SK-N-SH (cell line): ENCODE measurements at regions not wholly inside any gene's neighbourhood (a gene's known extent, or its start where the extent isn't known, plus 50 kb on each side); places are given as distances from the start of the nearest gene placed in this dataset.

Experiments used
- CHD2 ChIP-seq: fragments of 150-350 bp; IDR thresholded peaks from 2 replicates; pipeline ENCODE4 v1.6.1; 2018; ENCODE audit warnings: low read length; ENCODE audit not compliant: partially characterized antibody
- CTCF ChIP-seq: fragments of 200-600 bp; sonication (generic); IDR thresholded peaks from 2 replicates; pipeline ENCODE4 v1.6.1; 2017; ENCODE audit warnings: antibody characterized with exemption, mild to moderate bottlenecking, moderate library complexity
- EP300 ChIP-seq, 2 experiments: IDR thresholded peaks; 2 replicates each; pipeline versions ENCODE4 v1.4.0 to v1.6.1; 2012; ENCODE audit warnings: borderline replicate concordance in 1 of 2, low read depth in 1 of 2, low read length in 1 of 2
- EZH2phosphoT487 ChIP-seq: fragments of 200-600 bp; sonication (generic); IDR thresholded peaks from 2 replicates; pipeline ENCODE4 v1.6.1; 2017; ENCODE audit warnings: low read depth, mixed run types, mild to moderate bottlenecking, antibody characterized with exemption, moderate library complexity, borderline replicate concordance
- NRF1 ChIP-seq: IDR thresholded peaks from 2 replicates; pipeline ENCODE4 v1.6.1; 2012; ENCODE audit warnings: low read depth, mild to moderate bottlenecking, low read length
- POLR2AphosphoS5 ChIP-seq: IDR thresholded peaks from 2 replicates; pipeline ENCODE4 v1.6.1; 2012; ENCODE audit warnings: low read depth, low read length
- REST ChIP-seq: IDR thresholded peaks from 2 replicates; pipeline ENCODE4 v1.6.1; 2012; ENCODE audit warnings: mild to moderate bottlenecking, low read depth, low read length, moderate library complexity
- TAF1 ChIP-seq: IDR thresholded peaks from 2 replicates; pipeline ENCODE4 v1.6.1; 2012; ENCODE audit warnings: low read depth, mild to moderate bottlenecking, low read length, moderate library complexity, borderline replicate concordance
- TCF12 ChIP-seq: IDR thresholded peaks from 2 replicates; pipeline ENCODE4 v1.4.0; 2012
- USF1 ChIP-seq: IDR thresholded peaks from 2 replicates; pipeline ENCODE4 v1.4.0; 2012; ENCODE audit warnings: low read depth, borderline replicate concordance
- USF2 ChIP-seq: fragments of 150-350 bp; IDR thresholded peaks from 2 replicates; pipeline ENCODE4 v1.6.1; 2017; ENCODE audit warnings: antibody characterized with exemption, low read length, low read depth, borderline replicate concordance
- ZBTB33 ChIP-seq: IDR thresholded peaks from 2 replicates; pipeline ENCODE4 v1.4.0; 2012; ENCODE audit warnings: low read depth, borderline replicate concordance

- TF ChIP-seq TAF1 (no peak), REST (no peak), EP300 (IDR thresholded peaks at IDR 0.05; ENCODE audit: borderline replicate concordance in 1 of 2, low read depth in 1 of 2, low read length in 1 of 2) (peak in 1 of 2 experiments; percentile 39; a peak in 1 of 4 replicates), NRF1 (no peak), POLR2AphosphoS5 (no peak), CTCF (no peak), ZBTB33 (no peak), EZH2phosphoT487 (no peak), USF1 (no peak), TCF12 (no peak), CHD2 (no peak), USF2 (no peak)
Measured at GRCh38 chr2:77746780-77747179, 224.6 kb upstream of the LRRTM4 start.
